ENCODE measurements at regions not wholly inside any gene's neighbourhood (a gene's known extent, or its start where the extent isn't known, plus 50 kb on each side); places are given as distances from the start of the nearest gene placed in this dataset.

DNA sequence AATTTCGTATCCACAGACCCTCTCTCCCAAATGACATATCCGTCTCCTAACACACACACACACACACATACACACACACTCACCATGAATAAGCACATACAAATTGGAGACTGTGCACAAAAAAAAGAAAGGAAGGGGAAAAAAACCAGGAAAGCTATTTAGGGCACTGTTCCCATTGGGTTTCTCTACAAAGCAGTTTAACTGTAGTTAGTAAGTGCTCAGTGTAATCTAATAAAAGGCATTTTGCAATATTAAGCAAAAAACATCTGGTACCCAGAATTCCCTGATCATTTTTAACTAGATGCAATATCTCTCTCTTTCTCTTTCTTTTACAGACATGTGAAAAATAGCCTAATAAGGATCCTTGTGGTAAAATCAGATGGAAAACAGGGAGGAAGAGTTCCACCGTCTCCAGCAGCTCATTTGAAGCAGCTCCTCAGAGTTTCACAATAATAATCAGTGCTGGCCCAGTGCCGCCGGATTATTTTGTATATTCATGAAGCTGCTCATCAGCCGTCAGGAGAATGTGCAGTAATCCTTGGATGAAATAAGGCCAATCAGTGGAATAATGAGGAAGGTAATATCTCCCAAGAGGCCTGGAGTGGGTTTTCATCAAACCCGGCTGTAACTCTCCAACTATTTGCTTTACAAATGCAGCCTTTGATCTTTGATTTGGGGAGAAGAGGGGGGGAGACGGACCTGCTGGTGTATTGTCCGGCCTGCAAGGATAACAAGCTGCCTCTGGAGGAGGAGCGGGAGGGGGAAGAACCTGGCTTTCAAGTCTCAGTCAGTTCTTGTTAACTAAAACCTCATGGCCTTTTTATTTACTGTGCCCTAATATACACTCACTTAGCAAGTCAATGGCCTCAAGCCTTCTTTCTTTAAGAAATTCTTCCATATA is 227.6 kb upstream of the SMIM21 start:
- TF ChIP-seq, protein P1, sequence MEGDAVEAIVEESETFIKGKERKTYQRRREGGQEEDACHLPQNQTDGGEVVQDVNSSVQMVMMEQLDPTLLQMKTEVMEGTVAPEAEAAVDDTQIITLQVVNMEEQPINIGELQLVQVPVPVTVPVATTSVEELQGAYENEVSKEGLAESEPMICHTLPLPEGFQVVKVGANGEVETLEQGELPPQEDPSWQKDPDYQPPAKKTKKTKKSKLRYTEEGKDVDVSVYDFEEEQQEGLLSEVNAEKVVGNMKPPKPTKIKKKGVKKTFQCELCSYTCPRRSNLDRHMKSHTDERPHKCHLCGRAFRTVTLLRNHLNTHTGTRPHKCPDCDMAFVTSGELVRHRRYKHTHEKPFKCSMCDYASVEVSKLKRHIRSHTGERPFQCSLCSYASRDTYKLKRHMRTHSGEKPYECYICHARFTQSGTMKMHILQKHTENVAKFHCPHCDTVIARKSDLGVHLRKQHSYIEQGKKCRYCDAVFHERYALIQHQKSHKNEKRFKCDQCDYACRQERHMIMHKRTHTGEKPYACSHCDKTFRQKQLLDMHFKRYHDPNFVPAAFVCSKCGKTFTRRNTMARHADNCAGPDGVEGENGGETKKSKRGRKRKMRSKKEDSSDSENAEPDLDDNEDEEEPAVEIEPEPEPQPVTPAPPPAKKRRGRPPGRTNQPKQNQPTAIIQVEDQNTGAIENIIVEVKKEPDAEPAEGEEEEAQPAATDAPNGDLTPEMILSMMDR (IDR thresholded peaks at IDR 0.05), result no peak
- no peak for TF ChIP-seq EP300 (IDR thresholded peaks at IDR 0.05)
- TF ChIP-seq POLR2A (IDR thresholded peaks at IDR 0.05), result no peak

Data from suprapubic skin (tissue), 3 donors.